ENCODE measurements at regions not wholly inside any gene's neighbourhood (a gene's known extent, or its start where the extent isn't known, plus 50 kb on each side); places are given as distances from the start of the nearest gene placed in this dataset.

DNA sequence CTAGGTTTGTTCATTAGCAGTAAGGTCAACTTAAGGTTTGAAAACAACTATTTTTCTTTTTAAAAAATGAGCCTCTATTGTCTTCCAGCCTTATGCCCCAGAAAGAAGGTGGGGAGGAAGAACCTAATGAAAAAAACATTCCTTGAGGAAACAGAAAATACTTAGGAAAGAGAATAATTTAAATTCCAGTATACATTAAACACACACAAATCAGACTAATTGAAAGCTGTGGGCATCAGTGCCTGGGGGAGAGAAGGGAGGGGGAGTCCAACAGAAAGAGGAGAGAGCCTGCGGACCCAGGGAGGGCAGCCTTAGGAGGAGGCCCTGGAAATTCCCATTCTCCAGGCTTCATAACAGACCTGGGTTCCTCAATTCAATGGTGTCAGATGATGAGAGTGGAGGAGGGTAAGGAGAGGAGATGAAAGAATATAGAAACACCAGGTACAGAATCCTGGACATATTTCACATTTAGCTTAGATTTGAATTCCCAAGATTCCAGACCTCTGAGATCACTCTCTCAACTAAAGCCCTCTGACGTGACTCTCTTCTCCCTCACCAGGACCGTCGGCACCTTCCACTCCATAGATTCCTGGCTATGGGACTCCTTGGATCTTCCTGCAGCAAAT is 320.5 kb upstream of the UMPS start:
- 81 to 93% (median 90%) methylated on average over 4 of the region's 4 CpGs for WGBS, 3 donors
- Histone ChIP-seq H3K36me3 (no peaks in the 10 kb centered on the region), H3K27ac (no peak overlapping the region), H3K4me1 (ENCODE audit: insufficient read depth) (no peaks in the 10 kb centered on the region), H3K27me3 (no peaks in the 10 kb centered on the region), H3K9me3 (no peaks in the 10 kb centered on the region), H3K4me3 (no peak overlapping the region)
- intact Hi-C loops (cut with DNase I), result no loop called here
- DNase-seq, result no peak
- TF ChIP-seq, protein P1, sequence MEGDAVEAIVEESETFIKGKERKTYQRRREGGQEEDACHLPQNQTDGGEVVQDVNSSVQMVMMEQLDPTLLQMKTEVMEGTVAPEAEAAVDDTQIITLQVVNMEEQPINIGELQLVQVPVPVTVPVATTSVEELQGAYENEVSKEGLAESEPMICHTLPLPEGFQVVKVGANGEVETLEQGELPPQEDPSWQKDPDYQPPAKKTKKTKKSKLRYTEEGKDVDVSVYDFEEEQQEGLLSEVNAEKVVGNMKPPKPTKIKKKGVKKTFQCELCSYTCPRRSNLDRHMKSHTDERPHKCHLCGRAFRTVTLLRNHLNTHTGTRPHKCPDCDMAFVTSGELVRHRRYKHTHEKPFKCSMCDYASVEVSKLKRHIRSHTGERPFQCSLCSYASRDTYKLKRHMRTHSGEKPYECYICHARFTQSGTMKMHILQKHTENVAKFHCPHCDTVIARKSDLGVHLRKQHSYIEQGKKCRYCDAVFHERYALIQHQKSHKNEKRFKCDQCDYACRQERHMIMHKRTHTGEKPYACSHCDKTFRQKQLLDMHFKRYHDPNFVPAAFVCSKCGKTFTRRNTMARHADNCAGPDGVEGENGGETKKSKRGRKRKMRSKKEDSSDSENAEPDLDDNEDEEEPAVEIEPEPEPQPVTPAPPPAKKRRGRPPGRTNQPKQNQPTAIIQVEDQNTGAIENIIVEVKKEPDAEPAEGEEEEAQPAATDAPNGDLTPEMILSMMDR (IDR thresholded peaks at IDR 0.05), result no peak
- no peak for TF ChIP-seq EP300 (IDR thresholded peaks at IDR 0.05)
- no peak for TF ChIP-seq POLR2A (IDR thresholded peaks at IDR 0.05)

- H3K27me3 ChIP-seq, result no peaks in the 10 kb centered on the region
- DNase-seq, result no peak
- intact Hi-C loops (cut with DNase I), result no loop called here
- H3K36me3 ChIP-seq, result no peaks in the 10 kb centered on the region
- whole genome bisulfite sequencing, 3 donors, result 92 to 94% (median 93%) methylated on average over 3 of the region's 3 CpGs
- no peak overlapping the region for H3K4me3 ChIP-seq
- H3K4me1 ChIP-seq (ENCODE audit: insufficient read depth), result no peaks in the 10 kb centered on the region
- TF ChIP-seq EP300 (IDR thresholded peaks at IDR 0.05) (no peak), POLR2A (IDR thresholded peaks at IDR 0.05) (no peak)
- TF ChIP-seq, protein P1 (IDR thresholded peaks at IDR 0.05), result no peak
- no peaks in the 10 kb centered on the region for H3K9me3 ChIP-seq
- no peak overlapping the region for H3K27ac ChIP-seq
Measured at GRCh38 chr3:124410471-124410870, 319.8 kb upstream of the UMPS start.

DNA sequence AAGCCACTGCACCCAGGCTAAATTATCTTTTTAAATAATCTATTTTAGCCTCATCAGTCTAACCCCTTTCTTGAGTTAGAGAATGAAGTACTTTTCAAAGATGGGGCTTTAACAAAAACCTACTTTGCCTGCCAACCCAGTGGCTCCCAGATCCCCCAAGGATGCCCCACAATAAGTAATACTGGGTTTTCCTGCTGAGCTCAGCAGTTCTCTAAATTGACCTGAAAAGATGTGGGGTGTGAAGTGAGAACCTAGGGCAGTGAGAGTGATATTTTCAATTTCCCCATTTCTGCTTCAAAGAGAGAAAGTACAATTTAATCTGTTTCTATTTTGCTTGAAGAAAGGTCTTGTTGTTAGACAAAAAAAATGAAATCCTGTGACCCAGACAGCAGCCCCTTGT is 318.5 kb upstream of the UMPS start:
- DNase-seq, result no peak
- Histone ChIP-seq H3K27ac (no peak overlapping the region), H3K36me3 (no peaks in the 10 kb centered on the region), H3K4me3 (no peak overlapping the region), H3K4me1 (ENCODE audit: insufficient read depth) (no peaks in the 10 kb centered on the region), H3K9me3 (no peaks in the 10 kb centered on the region), H3K27me3 (no peaks in the 10 kb centered on the region)
- TF ChIP-seq EP300 (IDR thresholded peaks at IDR 0.05), result no peak
- TF ChIP-seq, protein P1 (IDR thresholded peaks at IDR 0.05), result no peak
- no peak for TF ChIP-seq POLR2A (IDR thresholded peaks at IDR 0.05)
- intact Hi-C loops (cut with DNase I), result no loop called here

- no peak for DNase-seq
- H3K9me3 ChIP-seq, result no peaks in the 10 kb centered on the region
- H3K4me1 ChIP-seq (ENCODE audit: insufficient read depth), result no peaks in the 10 kb centered on the region
- H3K4me3 ChIP-seq, result no peak overlapping the region
- intact Hi-C loops (cut with DNase I), result no loop called here
- no peaks in the 10 kb centered on the region for H3K27me3 ChIP-seq
- H3K27ac ChIP-seq, result no peak overlapping the region
- H3K36me3 ChIP-seq, result no peaks in the 10 kb centered on the region
- no peak for TF ChIP-seq EP300 (IDR thresholded peaks at IDR 0.05)
- TF ChIP-seq, protein P1 (IDR thresholded peaks at IDR 0.05), result no peak
- no peak for TF ChIP-seq POLR2A (IDR thresholded peaks at IDR 0.05)
Measured at GRCh38 chr3:124412644-124413043, 317.6 kb upstream of the UMPS start.
